GM10266 (cell line): ENCODE measurements at regions not wholly inside any gene's neighbourhood (a gene's known extent, or its start where the extent isn't known, plus 50 kb on each side); places are given as distances from the start of the nearest gene placed in this dataset.
"Not testable (repeated sequence)": the region's sequence is repeated elsewhere in the genome, so short reads cannot be mapped to it uniquely, and the experiment has no call there.

ENCODE experiments used
- DNase-seq: peaks from one replicate; pipeline ENCODE4 v3.0.0; 2012; ENCODE audit errors: extremely low spot score
- CTCF ChIP-seq: IDR thresholded peaks from 2 replicates; pipeline ENCODE4 v1.5.1; 2012; ENCODE audit warnings: mild to moderate bottlenecking, low read depth; ENCODE audit not compliant: control insufficient read depth, insufficient read depth; ENCODE audit errors: missing control alignments

DNA sequence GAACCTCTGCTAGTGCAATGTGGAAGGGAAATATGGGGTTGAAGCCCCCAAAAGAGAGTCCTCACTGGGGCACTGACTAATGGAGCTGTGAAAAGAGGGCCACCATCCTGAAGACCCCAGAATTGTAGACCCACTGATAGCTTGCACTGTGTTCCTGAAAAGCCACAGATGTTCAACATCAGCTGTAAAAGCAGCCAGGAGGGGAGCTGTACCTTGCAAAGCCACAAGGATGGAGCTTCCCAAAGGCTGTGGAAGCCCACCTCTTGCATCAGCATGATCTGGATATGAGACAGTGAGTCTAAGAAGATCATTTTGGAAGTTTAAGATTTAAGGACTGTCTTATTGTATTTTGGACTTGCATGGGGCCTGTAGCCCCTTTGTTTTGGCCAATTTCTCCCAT lies 125.8 kb upstream of the TGFBR2 start:
- TF ChIP-seq CTCF = no peak
- no peak for DNase-seq

GRCh38 chr3:30481241-30481640 lies 125.2 kb upstream of the TGFBR2 start:
- no peak for TF ChIP-seq CTCF
- DNase-seq = no peak

- DNase-seq = not testable (repeated sequence)
These were observed 122.2 kb upstream of the TGFBR2 start for GRCh38 chr3:30484229-30484628.

DNA sequence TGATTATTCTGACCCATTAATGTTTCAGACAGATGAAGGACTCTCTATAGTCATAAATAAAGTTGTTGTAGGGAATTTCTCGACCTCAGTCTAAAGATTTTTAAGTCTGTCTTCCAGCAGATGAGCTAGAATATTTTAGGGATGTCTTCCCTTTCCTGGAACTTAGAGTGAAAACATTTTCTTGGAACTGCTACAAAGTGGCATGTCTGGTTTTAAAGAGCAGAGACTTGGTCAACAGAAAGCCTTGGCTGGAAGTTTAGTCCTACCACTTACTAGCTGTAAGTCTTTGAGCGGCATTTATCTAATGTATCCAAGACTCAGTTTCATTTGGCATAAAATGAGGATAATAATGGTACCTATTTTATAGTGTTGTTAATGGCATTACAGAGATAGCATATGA lies 120.0 kb upstream of the TGFBR2 start:
- DNase-seq = no peak
- no peak for TF ChIP-seq CTCF

DNA sequence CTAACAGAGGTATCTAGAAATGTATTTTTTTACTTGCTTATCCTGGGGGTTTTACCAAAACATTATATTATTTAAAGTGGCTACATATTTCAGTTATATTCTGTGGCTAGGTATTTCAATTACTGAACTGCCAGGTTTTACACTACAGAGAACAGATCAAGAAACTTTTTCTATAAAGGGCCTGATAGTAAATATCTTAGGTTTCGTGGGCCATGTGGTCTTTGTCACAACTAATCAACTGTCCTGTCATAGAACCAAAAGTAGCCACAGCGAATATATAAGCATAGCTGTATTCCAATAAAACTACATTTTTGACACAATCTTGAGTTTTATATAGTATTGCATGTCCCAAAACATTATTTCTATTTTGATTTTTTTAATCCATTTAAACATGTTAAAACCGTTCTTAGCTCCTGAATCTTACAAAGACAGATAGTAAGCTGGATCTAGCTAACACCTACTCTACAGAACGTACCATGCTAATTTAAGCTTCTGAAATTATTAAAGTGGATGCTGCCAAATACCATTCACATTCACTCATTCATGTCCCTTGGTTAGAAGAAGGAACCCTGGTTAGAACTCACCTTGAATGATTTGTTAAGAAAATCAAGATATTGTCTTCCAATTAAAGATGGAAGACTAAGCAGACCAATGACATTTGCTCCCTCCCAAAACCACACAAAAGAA lies 118.2 kb upstream of the TGFBR2 start:
- no peak for DNase-seq
- no peak for TF ChIP-seq CTCF

DNA sequence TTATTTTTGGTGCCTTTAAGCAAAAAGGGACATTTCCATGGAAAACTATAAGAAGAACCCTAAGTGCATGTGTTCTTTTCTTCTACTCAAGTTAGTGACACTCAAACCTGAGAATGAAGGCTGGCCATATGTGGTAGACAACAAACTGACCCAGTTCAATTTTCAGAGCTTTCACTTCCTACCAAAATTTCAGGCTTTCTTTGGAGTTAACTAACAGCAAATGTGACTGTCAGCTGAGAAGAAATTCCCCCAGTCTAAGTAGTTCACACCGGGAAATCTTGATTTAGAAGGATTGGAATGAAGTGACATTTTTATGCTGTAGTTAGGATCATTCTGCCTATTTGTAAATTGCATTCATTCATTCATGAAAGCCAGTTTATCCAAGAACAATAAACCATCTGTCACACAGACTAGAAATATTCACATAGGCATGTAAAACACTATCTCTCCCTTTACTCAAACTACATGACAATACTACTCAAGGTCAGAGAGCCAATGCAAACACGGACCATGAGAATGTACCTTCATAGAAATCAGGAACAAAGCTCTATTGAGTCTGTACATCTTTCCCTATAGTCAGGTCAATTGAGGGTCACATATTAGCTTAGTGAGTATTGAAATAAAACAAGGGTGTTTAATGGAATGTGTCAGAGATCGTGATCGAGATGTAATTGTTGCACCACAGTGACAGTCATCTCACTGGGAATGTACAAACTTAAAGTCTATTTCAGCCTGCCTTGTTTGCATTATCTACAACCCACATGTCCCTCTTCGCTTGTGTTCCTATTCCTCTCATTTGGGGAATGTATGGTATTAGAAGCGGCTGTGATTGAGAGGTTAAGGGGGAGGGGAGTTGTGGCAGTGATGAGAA lies 113.8 kb upstream of the TGFBR2 start:
- DNase-seq = no peak
- TF ChIP-seq CTCF = no peak

DNA sequence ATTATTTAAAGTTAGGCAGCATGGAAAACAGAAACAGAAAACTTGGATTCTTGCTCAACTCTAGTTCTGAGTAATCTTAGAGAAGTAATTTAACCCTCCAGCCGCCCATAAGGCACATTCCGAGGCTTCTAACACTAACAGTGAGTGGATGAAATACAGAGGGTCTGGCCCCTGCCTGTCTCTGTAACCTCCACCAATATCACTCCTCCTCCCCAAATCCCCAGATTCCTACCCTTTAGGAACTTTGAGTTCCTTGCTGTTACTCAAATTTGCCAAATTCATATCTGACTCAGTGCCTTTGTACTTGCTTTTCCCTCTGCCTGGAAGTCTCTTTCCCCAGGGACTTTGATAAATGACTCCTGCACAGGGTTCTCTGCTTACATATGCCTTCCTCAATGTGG lies 112.5 kb upstream of the TGFBR2 start:
- no peak for DNase-seq
- no peak for TF ChIP-seq CTCF
